NOMO-1 (cell line): ENCODE measurements at regions not wholly inside any gene's neighbourhood (a gene's known extent, or its start where the extent isn't known, plus 50 kb on each side); places are given as distances from the start of the nearest gene placed in this dataset.
A peak's percentile ranks its signal among the peaks of the same experiment; 100 is the strongest.

ENCODE experiments used
- DNase-seq, 2 experiments: peaks; one replicate each; lab custom pipeline; 2025; ENCODE audit not compliant: unreplicated experiment in 2 of 2; lab: John Stamatoyannopoulos, UW

GRCh38 chr10:117914334-117914733 is 132.4 kb downstream of the RAB11FIP2 start:
- DNase-seq: no peak

GRCh38 chr10:117920956-117921355 is 125.8 kb downstream of the RAB11FIP2 start:
- DNase-seq: no peak

DNA sequence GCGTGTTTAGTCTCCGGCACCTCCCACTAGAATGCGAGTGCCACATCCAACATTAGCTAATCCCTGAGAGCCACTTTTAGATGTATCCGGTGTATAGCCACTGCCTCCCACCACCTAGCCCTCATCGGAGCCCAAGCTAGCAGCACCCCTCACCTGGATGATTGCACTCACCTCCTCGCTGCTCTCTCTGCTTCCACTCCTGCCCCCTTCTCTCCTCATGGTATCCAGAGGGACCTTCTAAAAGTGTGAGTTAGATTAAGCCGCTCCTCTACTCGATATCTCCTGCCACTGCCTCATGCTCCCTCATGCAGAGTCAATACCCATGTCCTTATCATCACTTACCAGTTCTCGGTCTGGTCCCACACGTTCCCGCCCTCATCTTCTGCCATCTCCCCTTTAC is 125.3 kb downstream of the RAB11FIP2 start:
- DNase-seq: no peak

GRCh38 chr10:117924820-117925219 is 121.9 kb downstream of the RAB11FIP2 start:
- DNase-seq: no peak

DNA sequence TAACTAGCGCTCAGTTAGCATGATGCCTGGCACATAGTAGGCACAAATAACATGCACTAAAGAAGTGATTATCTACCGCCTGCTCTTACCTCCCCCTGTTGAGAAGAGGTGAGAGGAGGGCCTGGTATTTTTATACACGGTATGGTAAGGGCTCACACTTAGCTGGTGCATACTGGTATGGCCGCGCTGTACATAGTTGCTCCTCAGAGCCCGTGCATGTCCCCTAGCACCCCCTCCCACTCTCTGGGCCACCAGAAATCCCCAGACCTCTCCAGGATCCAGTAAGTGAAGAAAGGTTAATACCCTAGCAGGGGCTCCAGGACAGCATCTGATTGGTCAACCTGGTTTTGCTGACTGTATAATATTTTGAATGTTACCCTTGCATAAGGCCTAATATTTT is 121.4 kb downstream of the RAB11FIP2 start:
- no peak for DNase-seq

DNA sequence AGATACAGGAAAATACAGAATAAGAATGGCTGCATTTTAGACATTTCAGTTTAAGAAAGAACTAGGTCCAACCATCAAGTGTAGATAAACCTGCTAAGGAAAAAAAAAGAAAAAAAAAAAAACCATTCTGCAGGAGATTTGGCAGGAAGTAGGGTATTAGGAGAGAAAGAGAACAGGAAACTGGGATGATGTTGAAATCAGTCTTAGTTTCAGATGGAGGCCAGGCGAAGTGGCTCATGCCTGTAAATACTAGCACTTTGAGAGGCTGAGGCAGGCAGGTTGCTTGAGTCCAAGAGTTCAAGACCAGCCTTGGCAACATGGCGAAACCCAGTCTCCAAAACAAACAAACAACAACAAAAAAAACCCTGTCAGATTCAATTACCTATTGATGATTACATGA is 120.2 kb downstream of the RAB11FIP2 start:
- DNase-seq: peak in 1 of 2 experiments; percentile 4

DNA sequence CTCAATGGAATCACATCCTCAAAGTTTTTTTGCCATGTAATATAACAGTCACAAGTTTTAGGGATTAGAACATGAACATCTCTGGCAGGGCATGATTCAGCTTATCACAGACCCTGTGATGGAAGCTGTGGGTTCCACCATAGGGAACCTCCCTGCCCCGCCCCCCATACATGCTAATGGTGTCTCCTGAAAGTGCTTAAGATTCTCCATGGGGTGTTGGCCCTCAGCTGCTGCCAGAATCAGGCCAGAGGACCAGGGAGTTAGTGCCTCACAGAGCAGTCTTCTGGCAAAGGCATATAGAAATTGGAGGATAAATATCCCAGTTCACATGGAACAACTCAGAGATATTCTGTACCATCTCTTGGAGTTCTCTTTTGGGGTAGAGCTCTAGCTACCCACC is 119.4 kb downstream of the RAB11FIP2 start:
- DNase-seq: no peak

- no peak for DNase-seq
Measured at GRCh38 chr10:117927871-117928270, 118.9 kb downstream of the RAB11FIP2 start.

DNA sequence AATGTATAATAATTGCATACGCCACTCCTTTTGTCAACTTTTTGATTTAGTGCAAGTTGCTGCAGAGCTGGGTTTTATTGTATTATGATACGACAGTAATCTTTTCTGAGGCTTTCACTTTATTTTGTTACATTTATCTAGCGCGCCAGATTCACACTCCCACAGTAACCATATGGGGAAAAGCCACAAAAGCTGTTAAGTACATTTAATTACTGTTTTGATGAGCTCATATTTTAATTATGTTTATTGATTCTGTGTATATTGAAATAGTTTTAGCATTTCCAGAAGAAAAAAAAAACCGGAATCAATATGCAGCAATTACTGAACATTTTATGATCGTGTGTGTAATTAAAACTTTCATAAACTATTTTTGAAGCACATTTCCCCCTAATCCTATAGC is 118.5 kb downstream of the RAB11FIP2 start:
- no peak for DNase-seq

DNA sequence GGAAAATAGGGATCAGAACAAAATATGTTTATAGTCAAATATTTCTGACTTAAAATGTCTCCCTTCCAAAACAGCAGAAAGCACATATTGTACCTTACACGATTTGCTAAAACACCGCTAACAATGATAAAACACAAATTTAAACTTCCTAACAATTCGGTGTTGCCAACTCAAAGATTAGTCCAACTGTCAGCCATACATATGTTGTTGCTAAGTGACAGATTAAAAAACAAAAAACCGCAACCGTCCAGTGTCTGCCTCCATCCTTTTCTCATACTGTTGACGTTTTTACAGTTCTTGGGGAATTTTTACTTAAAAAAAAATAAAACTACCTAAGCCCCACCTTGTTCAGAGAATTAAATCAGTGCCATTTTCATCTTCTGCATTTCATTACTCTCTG is 118.0 kb downstream of the RAB11FIP2 start:
- no peak for DNase-seq

- DNase-seq: no peak
Measured at GRCh38 chr10:117929327-117930067, 117.2 kb downstream of the RAB11FIP2 start.

DNA sequence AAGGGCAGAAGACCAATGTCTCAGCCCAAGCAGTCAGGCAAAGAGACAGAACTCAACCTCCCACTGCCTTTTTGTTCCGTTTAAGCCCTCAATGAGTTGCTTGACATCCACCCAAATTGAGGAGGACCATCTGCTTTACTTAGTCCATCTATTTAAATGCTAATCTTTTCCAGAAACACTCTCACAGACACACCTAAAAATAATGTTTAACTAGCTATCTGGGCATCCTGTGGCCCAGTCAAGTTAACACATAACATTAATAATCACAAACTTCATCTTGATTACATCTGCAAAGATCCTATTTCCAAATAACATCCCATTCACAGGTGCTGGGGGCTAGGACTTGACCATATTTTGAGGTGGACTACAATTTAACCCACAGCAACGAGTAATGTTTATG is 115.7 kb downstream of the RAB11FIP2 start:
- DNase-seq: no peak

DNA sequence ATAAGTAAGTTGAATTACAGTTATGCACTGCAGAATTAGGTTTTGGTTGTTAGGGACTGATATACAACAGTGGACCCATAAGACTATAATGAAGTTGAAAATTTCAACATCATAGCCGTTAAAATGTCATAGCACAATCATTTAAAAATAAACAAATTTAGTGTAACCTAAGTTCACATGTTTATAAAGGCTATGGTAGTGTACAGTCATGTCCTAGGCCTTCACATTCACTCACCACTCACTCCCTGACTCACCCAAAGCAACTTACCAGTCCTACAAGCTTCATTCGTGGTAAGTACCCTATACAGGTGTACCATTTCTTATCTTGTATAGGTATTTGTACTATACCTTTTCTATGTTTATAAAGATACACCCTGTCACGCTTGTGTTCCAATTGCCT is 113.7 kb downstream of the RAB11FIP2 start:
- DNase-seq: no peak

- DNase-seq: no peak
Measured at GRCh38 chr10:117934477-117934876, 112.3 kb downstream of the RAB11FIP2 start.

DNA sequence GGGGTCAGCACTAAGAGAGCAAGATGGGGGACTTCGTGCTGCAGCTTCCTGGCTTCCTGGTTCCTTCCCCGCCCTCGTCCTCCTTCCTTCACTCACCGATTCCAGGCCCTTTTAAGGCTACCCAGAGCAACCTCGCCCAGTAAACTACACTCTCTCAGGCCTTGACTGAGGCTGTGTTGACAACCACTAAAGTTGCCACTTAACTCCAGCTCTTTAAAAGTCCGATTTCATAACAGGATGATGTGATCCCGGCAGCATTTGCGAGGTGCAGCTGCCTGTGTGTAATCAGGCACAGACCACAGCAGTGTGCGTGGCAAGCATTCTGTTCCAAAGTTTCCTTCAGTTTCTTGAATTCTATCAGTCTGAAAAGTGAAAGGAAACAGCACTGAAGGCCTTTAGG is 110.6 kb downstream of the RAB11FIP2 start:
- DNase-seq: peak in 1 of 2 experiments; percentile 7

GRCh38 chr10:117936566-117936965 is 110.2 kb downstream of the RAB11FIP2 start:
- no peak for DNase-seq

DNA sequence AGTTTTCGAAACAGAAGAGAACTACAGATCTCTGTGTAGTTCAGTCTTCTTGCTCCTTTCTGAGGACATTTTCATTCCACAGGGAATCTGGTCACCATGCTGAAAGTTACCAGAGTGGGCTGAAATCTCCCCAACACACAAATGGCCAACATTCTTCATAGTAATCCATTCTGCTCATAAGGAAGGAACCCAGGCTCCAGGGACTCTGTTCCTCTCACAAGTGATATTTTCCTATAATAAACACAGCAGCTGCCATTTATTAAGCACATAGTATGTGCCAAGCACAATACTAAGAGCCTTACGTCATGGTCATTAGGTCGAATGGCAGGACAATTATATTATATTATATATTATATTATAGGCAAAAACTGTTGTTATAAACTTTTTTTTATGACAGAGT is 109.8 kb downstream of the RAB11FIP2 start:
- no peak for DNase-seq

GRCh38 chr10:117938104-117938503 is 108.6 kb downstream of the RAB11FIP2 start:
- no peak for DNase-seq

GRCh38 chr10:117942226-117942625 is 104.5 kb downstream of the RAB11FIP2 start:
- no peak for DNase-seq

DNA sequence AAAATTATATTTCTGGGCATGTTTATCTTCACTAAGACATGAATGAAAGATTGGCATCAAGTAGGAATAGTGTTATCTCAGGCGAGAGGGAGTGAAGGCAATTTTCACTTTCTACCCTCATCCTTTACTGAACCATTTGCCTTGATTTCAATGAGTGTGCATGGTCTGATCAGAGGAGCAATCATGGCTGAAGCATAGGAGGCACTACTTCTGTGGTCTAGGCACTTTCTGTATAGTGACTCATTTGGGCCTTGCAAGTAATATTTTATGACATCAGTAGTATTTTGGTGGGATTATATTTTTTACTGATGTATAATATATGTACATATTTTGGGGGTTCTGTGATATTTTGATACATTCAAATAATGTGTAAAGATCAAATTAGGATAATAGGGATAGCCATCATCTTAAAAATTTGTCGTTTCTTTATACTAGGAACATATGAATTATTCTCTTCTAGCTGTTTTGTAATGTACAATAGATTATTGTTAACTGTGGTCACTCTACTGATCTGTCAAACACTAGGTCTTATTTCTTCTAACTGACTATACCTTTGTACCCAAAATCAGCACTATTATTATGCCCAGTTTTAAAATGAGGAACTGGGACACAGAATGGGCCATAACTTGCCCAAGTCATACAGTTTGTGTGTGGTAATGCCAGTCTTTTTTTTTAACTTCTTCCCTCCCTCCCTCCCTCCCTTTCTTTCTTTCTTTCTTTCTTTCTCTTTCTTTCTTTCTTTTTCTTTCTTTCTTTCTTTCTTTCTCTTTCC is 101.9 kb downstream of the RAB11FIP2 start:
- DNase-seq: peak; percentile 43 to 51

DNA sequence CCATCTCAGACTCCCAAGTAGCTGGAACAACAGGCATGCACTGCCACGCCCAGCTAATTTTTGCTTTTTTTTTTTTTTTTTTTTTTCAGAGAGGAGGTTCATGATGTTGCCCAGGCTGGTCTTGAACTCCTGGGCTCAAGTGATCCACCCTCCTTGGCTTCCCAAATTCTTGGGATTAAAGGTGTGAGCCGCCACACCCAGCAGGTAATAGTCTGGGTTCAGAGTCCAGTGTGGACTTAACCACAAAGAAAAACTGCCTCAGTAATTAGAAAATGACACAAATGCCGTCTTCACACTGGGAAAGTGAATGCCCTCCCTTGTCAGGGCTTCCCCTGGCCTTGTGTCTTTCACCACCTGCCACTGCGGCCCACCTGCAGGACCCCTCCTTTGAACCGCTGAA is 101.1 kb downstream of the RAB11FIP2 start:
- DNase-seq: no peak

- DNase-seq: peak in 1 of 2 experiments; percentile 48
Measured at GRCh38 chr10:117946525-117947070, 100.1 kb downstream of the RAB11FIP2 start.
